ENCODE measurements at regions not wholly inside any gene's neighbourhood (a gene's known extent, or its start where the extent isn't known, plus 50 kb on each side); places are given as distances from the start of the nearest gene placed in this dataset.

GRCh38 chr21:43270800-43271301 lies 102.0 kb downstream of the CRYAA start:
- TF ChIP-seq FOXP2 (optimal IDR thresholded peaks at IDR 0.05; ENCODE audit: control extremely low read depth, extremely low read length, insufficient read depth), result no peak
- TF ChIP-seq EZH2 (IDR thresholded peaks at IDR 0.05), result no peak
- no peak for TF ChIP-seq POLR2AphosphoS5 (IDR thresholded peaks at IDR 0.05; ENCODE audit: borderline replicate concordance, low read depth, low read length)
- no peak for DNase-seq (ENCODE audit: low read depth, low spot score)
- no peaks in the 10 kb centered on the region for H3K9me3 ChIP-seq (ENCODE audit: low read depth, low read length)
- H3K9ac ChIP-seq (ENCODE audit: insufficient read length), result no peak overlapping the region
- no peak overlapping the region for H3K27ac ChIP-seq
- no peak overlapping the region for H3K4me3 ChIP-seq
- H3K36me3 ChIP-seq (ENCODE audit: insufficient read depth, low read length), result no peaks in the 10 kb centered on the region

- H3K36me3 ChIP-seq (ENCODE audit: insufficient read depth, low read length), result no peaks in the 10 kb centered on the region
- no peaks in the 10 kb centered on the region for H3K9me3 ChIP-seq (ENCODE audit: low read depth, low read length)
- no peak overlapping the region for H3K9ac ChIP-seq (ENCODE audit: insufficient read length)
- DNase-seq (ENCODE audit: low read depth, low spot score), result no peak
- TF ChIP-seq FOXP2 (optimal IDR thresholded peaks at IDR 0.05; ENCODE audit: control extremely low read depth, extremely low read length, insufficient read depth) (no peak), EZH2 (IDR thresholded peaks at IDR 0.05) (no peak), POLR2AphosphoS5 (IDR thresholded peaks at IDR 0.05; ENCODE audit: borderline replicate concordance, low read depth, low read length) (no peak)
- H3K4me3 ChIP-seq, result no peak overlapping the region
- H3K27ac ChIP-seq, result no peak overlapping the region
Observed at GRCh38 chr21:43269957-43270705, 101.3 kb downstream of the CRYAA start.

- no peak overlapping the region for H3K4me3 ChIP-seq
- no peak for DNase-seq (ENCODE audit: low read depth, low spot score)
- H3K36me3 ChIP-seq (ENCODE audit: insufficient read depth, low read length), result no peaks in the 10 kb centered on the region
Observed at GRCh38 chr21:43269440-43269839, 100.6 kb downstream of the CRYAA start.

GRCh38 chr21:43268804-43269186 lies 100.0 kb downstream of the CRYAA start:
- no peak overlapping the region for H3K27ac ChIP-seq
- DNase-seq (ENCODE audit: low read depth, low spot score), result no peak
- no peak overlapping the region for H3K4me3 ChIP-seq
- no peaks in the 10 kb centered on the region for H3K9me3 ChIP-seq (ENCODE audit: low read depth, low read length)
- H3K9ac ChIP-seq (ENCODE audit: insufficient read length), result no peak overlapping the region
- no peaks in the 10 kb centered on the region for H3K36me3 ChIP-seq (ENCODE audit: insufficient read depth, low read length)
- TF ChIP-seq POLR2AphosphoS5 (IDR thresholded peaks at IDR 0.05; ENCODE audit: borderline replicate concordance, low read depth, low read length), result no peak
- TF ChIP-seq EZH2 (IDR thresholded peaks at IDR 0.05), result no peak
- TF ChIP-seq FOXP2 (optimal IDR thresholded peaks at IDR 0.05; ENCODE audit: control extremely low read depth, extremely low read length, insufficient read depth), result no peak

More at GRCh38 chr21:43269440-43269839, 100.6 kb downstream of the CRYAA start:
- TF ChIP-seq FOXP2 (optimal IDR thresholded peaks at IDR 0.05; ENCODE audit: control extremely low read depth, extremely low read length, insufficient read depth) (no peak), EZH2 (IDR thresholded peaks at IDR 0.05) (no peak), POLR2AphosphoS5 (IDR thresholded peaks at IDR 0.05; ENCODE audit: borderline replicate concordance, low read depth, low read length) (no peak)
- Histone ChIP-seq H3K27ac (no peak overlapping the region), H3K9me3 (ENCODE audit: low read depth, low read length) (no peaks in the 10 kb centered on the region), H3K9ac (ENCODE audit: insufficient read length) (no peak overlapping the region)

- H3K9me3 ChIP-seq (ENCODE audit: low read depth, low read length), result no peaks in the 10 kb centered on the region
- no peaks in the 10 kb centered on the region for H3K36me3 ChIP-seq (ENCODE audit: insufficient read depth, low read length)
- H3K4me3 ChIP-seq, result no peak overlapping the region
- no peak for DNase-seq (ENCODE audit: low read depth, low spot score)
- H3K9ac ChIP-seq (ENCODE audit: insufficient read length), result no peak overlapping the region
- TF ChIP-seq FOXP2 (optimal IDR thresholded peaks at IDR 0.05; ENCODE audit: control extremely low read depth, extremely low read length, insufficient read depth) (no peak), EZH2 (IDR thresholded peaks at IDR 0.05) (no peak), POLR2AphosphoS5 (IDR thresholded peaks at IDR 0.05; ENCODE audit: borderline replicate concordance, low read depth, low read length) (no peak)
- no peak overlapping the region for H3K27ac ChIP-seq
Observed at GRCh38 chr21:43268086-43268803, 99.4 kb downstream of the CRYAA start.

- Histone ChIP-seq H3K4me3 (no peak overlapping the region), H3K9ac (ENCODE audit: insufficient read length) (no peak overlapping the region), H3K9me3 (ENCODE audit: low read depth, low read length) (no peaks in the 10 kb centered on the region), H3K27ac (no peak overlapping the region), H3K36me3 (ENCODE audit: insufficient read depth, low read length) (no peaks in the 10 kb centered on the region)
- DNase-seq (ENCODE audit: low read depth, low spot score), result no peak
- no peak for TF ChIP-seq EZH2 (IDR thresholded peaks at IDR 0.05)
- no peak for TF ChIP-seq FOXP2 (optimal IDR thresholded peaks at IDR 0.05; ENCODE audit: control extremely low read depth, extremely low read length, insufficient read depth)
- no peak for TF ChIP-seq POLR2AphosphoS5 (IDR thresholded peaks at IDR 0.05; ENCODE audit: borderline replicate concordance, low read depth, low read length)
Observed at GRCh38 chr21:43267391-43268085, 98.7 kb downstream of the CRYAA start.

GRCh38 chr21:43266534-43266933 lies 97.7 kb downstream of the CRYAA start:
- Histone ChIP-seq H3K9ac (ENCODE audit: insufficient read length) (no peak overlapping the region), H3K27ac (no peak overlapping the region), H3K9me3 (ENCODE audit: low read depth, low read length) (no peaks in the 10 kb centered on the region), H3K36me3 (ENCODE audit: insufficient read depth, low read length) (no peaks in the 10 kb centered on the region), H3K4me3 (no peak overlapping the region)
- TF ChIP-seq FOXP2 (optimal IDR thresholded peaks at IDR 0.05; ENCODE audit: control extremely low read depth, extremely low read length, insufficient read depth) (no peak), EZH2 (IDR thresholded peaks at IDR 0.05) (no peak), POLR2AphosphoS5 (IDR thresholded peaks at IDR 0.05; ENCODE audit: borderline replicate concordance, low read depth, low read length) (no peak)
- no peak for DNase-seq (ENCODE audit: low read depth, low spot score)

- no peaks in the 10 kb centered on the region for H3K36me3 ChIP-seq (ENCODE audit: insufficient read depth, low read length)
- DNase-seq (ENCODE audit: low read depth, low spot score), result no peak
- no peak overlapping the region for H3K9ac ChIP-seq (ENCODE audit: insufficient read length)
- H3K27ac ChIP-seq, result no peak overlapping the region
- TF ChIP-seq EZH2 (IDR thresholded peaks at IDR 0.05) (no peak), FOXP2 (optimal IDR thresholded peaks at IDR 0.05; ENCODE audit: control extremely low read depth, extremely low read length, insufficient read depth) (no peak), POLR2AphosphoS5 (IDR thresholded peaks at IDR 0.05; ENCODE audit: borderline replicate concordance, low read depth, low read length) (no peak)
- H3K4me3 ChIP-seq, result no peak overlapping the region
- no peaks in the 10 kb centered on the region for H3K9me3 ChIP-seq (ENCODE audit: low read depth, low read length)
Observed at GRCh38 chr21:43262427-43262826, 93.6 kb downstream of the CRYAA start.

Measured in SK-N-MC (cell line).